ENCODE measurements at regions not wholly inside any gene's neighbourhood (a gene's known extent, or its start where the extent isn't known, plus 50 kb on each side); places are given as distances from the start of the nearest gene placed in this dataset.
"Not testable (repeated sequence)": the region's sequence is repeated elsewhere in the genome, so short reads cannot be mapped to it uniquely, and the experiment has no call there.

- DNase-seq (ENCODE audit: low read depth): no peak
- no peak for TF ChIP-seq CTCF (IDR thresholded peaks at IDR 0.05; ENCODE audit: low read length, missing control alignments)
- no peak overlapping the region for H3K4me3 ChIP-seq (replicated peaks; ENCODE audit: low read depth, low read length)
Observed at GRCh38 chr5:118088448-118088847, 899.9 kb downstream of the DTWD2 start.

DNA sequence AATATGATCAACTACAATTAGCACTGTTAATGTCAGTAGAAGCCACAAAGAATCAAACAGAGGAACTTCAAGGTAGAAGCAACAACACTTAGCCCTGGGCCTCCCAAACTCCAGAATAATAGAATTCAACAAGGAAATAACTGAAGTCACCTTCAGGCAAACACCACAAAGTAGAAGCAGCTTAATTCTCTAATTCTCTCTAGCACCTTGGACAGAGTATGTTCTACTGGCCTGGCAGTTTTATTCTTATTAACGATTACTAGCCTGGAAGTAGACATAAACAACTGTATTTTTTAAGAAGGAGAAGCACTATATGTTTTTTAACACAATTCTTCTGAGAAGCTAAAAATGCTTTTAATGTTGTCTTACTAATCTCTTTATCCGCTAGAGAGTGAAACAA, 911.9 kb downstream of the DTWD2 start:
- no peak for DNase-seq (ENCODE audit: low read depth)
- TF ChIP-seq CTCF (IDR thresholded peaks at IDR 0.05; ENCODE audit: low read length, missing control alignments): no peak
- H3K4me3 ChIP-seq (replicated peaks; ENCODE audit: low read depth, low read length): no peak overlapping the region

DNA sequence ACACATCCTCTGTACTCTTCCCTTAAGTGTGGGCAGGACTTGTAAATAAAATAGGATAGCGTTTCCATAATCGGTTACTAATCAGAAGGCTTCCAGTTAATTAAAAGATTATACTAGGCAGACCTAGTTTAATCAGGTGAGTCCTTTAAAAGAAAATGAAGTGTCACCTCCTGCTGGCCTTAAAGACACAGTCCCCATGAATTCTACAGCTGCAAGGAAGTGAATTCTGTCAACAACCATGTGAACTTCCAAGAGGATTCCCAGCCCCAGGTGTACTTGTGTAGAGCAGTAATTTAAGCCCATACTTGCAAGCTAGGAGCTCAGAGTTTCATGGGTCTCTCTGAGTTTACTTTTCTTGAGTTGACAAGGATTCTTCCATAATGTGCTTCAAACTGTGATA, 918.3 kb downstream of the DTWD2 start:
- no peak for DNase-seq (ENCODE audit: low read depth)
- H3K4me3 ChIP-seq (replicated peaks; ENCODE audit: low read depth, low read length): no peak overlapping the region
- no peak for TF ChIP-seq CTCF (IDR thresholded peaks at IDR 0.05; ENCODE audit: low read length, missing control alignments)

- TF ChIP-seq CTCF (IDR thresholded peaks at IDR 0.05; ENCODE audit: low read length, missing control alignments): no peak
- H3K4me3 ChIP-seq (replicated peaks; ENCODE audit: low read depth, low read length): no peak overlapping the region
- no peak for DNase-seq (ENCODE audit: low read depth)
Observed at GRCh38 chr5:118069452-118069851, 918.9 kb downstream of the DTWD2 start.

- no peak for TF ChIP-seq CTCF (IDR thresholded peaks at IDR 0.05; ENCODE audit: low read length, missing control alignments)
- H3K4me3 ChIP-seq (replicated peaks; ENCODE audit: low read depth, low read length): no peak overlapping the region
- no peak for DNase-seq (ENCODE audit: low read depth)
Observed at GRCh38 chr5:118068886-118069285, 919.5 kb downstream of the DTWD2 start.

- not testable (repeated sequence) for H3K4me3 ChIP-seq (replicated peaks; ENCODE audit: low read depth, low read length); DNase-seq (ENCODE audit: low read depth)
Observed at GRCh38 chr5:118063836-118064235, 924.5 kb downstream of the DTWD2 start.

- H3K4me3 ChIP-seq (replicated peaks; ENCODE audit: low read depth, low read length): no peak overlapping the region
- DNase-seq (ENCODE audit: low read depth): no peak
- peak; percentile 21 for TF ChIP-seq CTCF (IDR thresholded peaks at IDR 0.05; ENCODE audit: low read length, missing control alignments)
Observed at GRCh38 chr5:118060833-118061232, 927.5 kb downstream of the DTWD2 start.

- no peak for DNase-seq (ENCODE audit: low read depth)
- no peak for TF ChIP-seq CTCF (IDR thresholded peaks at IDR 0.05; ENCODE audit: low read length, missing control alignments)
- no peak overlapping the region for H3K4me3 ChIP-seq (replicated peaks; ENCODE audit: low read depth, low read length)
Observed at GRCh38 chr5:118052503-118052902, 935.8 kb downstream of the DTWD2 start.
